Lower leg skin (tissue), 4 donors: ENCODE measurements at regions not wholly inside any gene's neighbourhood (a gene's known extent, or its start where the extent isn't known, plus 50 kb on each side); places are given as distances from the start of the nearest gene placed in this dataset.
A peak's percentile ranks its signal among the peaks of the same experiment; 100 is the strongest.

Source experiments
- DNase-seq, 2 donors: peaks; one replicate each; pipeline ENCODE4 v3.0.0-alpha.2; 2019; ENCODE audit warnings: low spot score in 2 of 2
- H3K4me3 ChIP-seq: fragments of 200-600 bp; sonication (generic); 2 replicates; pipeline ENCODE4 v1.5.1; 2017; ENCODE audit warnings: mild to moderate bottlenecking, low read depth; ENCODE audit not compliant: poor library complexity, severe bottlenecking
- POLR2A ChIP-seq, 2 donors: fragments of 450-650 bp; IDR thresholded peaks; one replicate each; pipeline ENCODE4 v1.6.1; 2016 to 2017; ENCODE audit warnings: antibody characterized with exemption in 2 of 2, mild to moderate bottlenecking in 1 of 2, moderate library complexity in 1 of 2
- WGBS, 2 donors: methylation state at CpG; one replicate each; pipeline ENCODE4 v1.1.5; 2018; 5-methylcytosine and 5-hydroxymethylcytosine counted together
- intact Hi-C: fragments of 100-400 bp; cut with DNase I; formaldehyde crosslinking; loops from one replicate; pipeline ENCODE4 v1.15.0; 2023; ENCODE audit warnings: low total_unique reads
- TF ChIP-seq, protein P1 (sequence below), 3 donors: fragments of 450-650 bp; IDR thresholded peaks; one replicate each; pipeline ENCODE4 v1.5.1; 2016; ENCODE audit warnings: antibody characterized with exemption in 3 of 3, mild to moderate bottlenecking in 3 of 3, moderate library complexity in 2 of 3

DNA sequence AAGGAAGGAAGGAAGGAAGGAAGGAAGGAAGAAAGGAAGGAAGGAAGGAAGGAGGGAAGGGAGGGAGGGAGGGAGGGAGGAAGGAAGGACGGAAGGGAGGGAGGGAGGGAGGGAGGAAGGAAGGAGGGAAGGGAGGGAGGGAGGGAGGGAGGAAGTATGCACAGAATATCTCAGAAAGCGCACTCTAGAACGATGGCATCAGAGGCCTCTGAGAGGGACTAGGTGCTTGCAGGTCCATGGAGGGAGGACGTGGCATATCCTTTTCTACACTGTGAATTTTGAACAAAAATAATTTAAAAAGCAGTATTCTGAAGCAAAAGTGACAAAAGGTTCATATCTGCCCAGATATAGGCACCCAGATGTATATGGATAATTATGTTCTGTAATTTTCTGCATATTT lies 65.5 kb downstream of the SYF2 start:
- WGBS, 2 donors, result 80 to 81% methylated on average over 3 of the region's 4 CpGs
- no peak overlapping the region for H3K4me3 ChIP-seq
- DNase-seq, result no peak
- intact Hi-C loops, result no loop called here
- TF ChIP-seq, protein P1, sequence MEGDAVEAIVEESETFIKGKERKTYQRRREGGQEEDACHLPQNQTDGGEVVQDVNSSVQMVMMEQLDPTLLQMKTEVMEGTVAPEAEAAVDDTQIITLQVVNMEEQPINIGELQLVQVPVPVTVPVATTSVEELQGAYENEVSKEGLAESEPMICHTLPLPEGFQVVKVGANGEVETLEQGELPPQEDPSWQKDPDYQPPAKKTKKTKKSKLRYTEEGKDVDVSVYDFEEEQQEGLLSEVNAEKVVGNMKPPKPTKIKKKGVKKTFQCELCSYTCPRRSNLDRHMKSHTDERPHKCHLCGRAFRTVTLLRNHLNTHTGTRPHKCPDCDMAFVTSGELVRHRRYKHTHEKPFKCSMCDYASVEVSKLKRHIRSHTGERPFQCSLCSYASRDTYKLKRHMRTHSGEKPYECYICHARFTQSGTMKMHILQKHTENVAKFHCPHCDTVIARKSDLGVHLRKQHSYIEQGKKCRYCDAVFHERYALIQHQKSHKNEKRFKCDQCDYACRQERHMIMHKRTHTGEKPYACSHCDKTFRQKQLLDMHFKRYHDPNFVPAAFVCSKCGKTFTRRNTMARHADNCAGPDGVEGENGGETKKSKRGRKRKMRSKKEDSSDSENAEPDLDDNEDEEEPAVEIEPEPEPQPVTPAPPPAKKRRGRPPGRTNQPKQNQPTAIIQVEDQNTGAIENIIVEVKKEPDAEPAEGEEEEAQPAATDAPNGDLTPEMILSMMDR (IDR thresholded peaks at IDR 0.05), result no peak
- TF ChIP-seq POLR2A (IDR thresholded peaks at IDR 0.05), result no peak

DNA sequence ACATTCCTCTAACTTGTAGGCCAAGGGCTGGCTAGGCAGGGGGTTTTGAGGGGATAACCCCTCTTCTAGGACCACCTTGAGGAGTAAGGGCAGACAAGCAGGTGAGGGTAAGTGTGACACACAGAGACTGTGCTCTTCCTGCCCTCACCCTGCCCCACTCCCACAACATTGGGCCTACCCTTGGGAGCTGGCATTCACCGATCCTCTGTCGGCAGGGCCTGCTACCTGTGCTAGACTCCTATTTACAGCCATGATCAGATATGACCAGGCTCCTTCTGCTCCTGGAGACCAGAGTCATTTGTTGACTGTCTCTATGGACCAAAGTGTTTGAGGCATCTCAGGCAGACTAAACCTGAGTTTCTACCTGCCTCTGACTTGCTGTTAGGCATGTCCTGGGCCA lies 68.3 kb downstream of the SYF2 start:
- peak in 1 of 2 donors; percentile 34 for DNase-seq
- H3K4me3 ChIP-seq, result no peak overlapping the region
- no peak for TF ChIP-seq POLR2A (IDR thresholded peaks at IDR 0.05)
- TF ChIP-seq, protein P1 (IDR thresholded peaks at IDR 0.05), result no peak
- WGBS, 2 donors, result 94 to 100% methylated on average over 2 of the region's 2 CpGs
- intact Hi-C loops, result no loop called here

DNA sequence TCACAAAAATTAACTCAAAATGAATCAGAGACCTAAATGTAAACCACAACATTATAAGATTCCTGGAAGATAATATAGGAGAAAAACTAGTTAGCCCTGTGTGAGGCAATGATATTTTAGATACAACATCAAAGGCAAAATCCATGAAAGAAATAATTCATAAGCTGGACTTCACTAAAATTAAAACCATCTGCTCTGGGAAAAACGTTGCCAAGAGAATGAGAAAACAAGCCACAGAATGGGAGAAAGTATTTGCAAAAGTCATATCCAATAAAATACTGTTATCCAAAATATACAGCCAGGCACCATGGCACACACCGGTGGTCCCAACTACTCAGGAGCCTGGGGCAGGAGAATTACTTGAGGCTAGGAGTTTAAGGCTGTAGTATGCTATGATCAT lies 70.3 kb downstream of the SYF2 start:
- DNase-seq, result no peak
- 3 to 21% methylated on average over 2 of the region's 2 CpGs for WGBS, 2 donors
- no peak overlapping the region for H3K4me3 ChIP-seq
- intact Hi-C loops, result no loop called here
- TF ChIP-seq, protein P1 (IDR thresholded peaks at IDR 0.05), result no peak
- TF ChIP-seq POLR2A (IDR thresholded peaks at IDR 0.05), result no peak

DNA sequence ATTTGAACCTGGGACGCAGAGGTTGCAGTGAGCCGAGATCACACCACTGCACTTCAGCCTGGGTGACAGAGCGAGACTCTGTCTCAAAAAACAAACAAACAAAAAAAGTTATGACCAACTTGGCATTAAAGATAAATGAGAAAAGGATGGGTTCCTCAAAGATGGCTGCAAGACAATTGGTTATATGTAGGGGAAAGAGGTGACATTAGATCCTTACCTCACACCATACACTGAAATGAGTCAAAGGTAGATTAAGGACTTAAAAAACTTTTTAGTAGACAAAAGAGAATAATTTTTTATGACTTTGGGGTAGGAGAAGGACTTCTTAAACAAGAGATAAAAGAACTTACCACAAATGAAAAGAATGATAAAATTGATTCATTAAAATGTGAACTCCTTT lies 74.5 kb downstream of the SYF2 start:
- no peak for DNase-seq
- 93 to 95% methylated on average over 3 of the region's 3 CpGs for WGBS, 2 donors
- H3K4me3 ChIP-seq, result no peak overlapping the region
- intact Hi-C loops, result no loop called here
- TF ChIP-seq POLR2A (IDR thresholded peaks at IDR 0.05), result no peak
- TF ChIP-seq, protein P1 (IDR thresholded peaks at IDR 0.05), result no peak

DNA sequence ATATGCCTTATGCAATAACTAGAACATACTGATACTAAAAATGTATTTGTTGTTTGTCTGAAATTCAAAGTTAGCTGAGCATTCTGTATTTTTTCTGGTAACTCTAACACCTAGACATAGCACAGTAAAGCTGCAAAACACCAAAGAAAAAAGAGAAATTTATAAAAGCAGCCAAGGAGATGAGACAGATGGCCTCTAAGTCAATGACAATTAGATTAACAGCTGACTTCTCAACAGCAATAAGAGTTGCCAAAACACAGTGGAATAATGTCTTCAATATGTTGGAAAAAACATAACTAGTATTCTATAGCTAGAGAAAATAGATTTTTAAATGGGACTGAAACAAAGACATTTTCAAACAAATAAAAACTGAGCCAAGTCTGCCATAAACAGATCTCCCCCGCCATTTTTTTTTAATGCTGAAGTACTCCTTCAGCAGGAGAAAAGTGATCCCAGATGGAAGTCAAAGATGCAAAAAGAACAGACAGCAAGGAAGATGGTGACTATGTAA lies 81.3 kb downstream of the SYF2 start:
- intact Hi-C loops, result no loop called here
- 67 to 76% methylated on average over 1 of the region's 1 CpG for WGBS, 2 donors
- DNase-seq, result no peak
- no peak overlapping the region for H3K4me3 ChIP-seq
- TF ChIP-seq, protein P1 (IDR thresholded peaks at IDR 0.05), result no peak
- TF ChIP-seq POLR2A (IDR thresholded peaks at IDR 0.05), result no peak

DNA sequence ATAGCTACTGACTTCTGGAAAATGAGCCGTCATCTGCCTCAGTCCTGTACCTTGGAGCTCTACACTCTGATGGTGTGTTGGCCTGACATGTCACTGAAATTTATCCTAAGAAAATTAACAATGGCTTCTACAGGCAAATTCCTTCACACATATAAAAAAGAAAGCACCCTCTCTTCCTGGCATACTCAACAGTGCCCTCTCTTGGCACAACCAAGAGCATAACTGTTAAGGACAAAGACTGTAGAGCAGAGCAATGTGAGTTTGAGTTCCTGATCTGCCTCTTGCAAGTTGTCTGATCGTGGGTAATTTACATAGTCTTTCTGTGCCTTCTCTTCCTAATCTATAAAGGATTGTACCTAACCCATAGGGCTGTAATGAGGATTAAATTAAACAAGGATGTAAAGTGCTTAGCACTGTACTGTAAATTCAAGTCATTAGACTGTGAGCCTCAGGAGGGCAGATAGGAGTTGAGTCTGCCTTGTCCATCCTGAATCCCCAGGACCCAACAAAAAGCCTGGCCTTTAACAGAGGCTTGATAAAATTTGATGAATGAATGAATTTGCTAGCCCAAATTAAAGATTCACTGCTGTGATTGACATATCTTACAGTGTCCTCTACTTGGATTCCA lies 83.5 kb downstream of the SYF2 start:
- intact Hi-C loops, result no loop called here
- no peak for DNase-seq
- TF ChIP-seq, protein P1 (IDR thresholded peaks at IDR 0.05), result no peak
- TF ChIP-seq POLR2A (IDR thresholded peaks at IDR 0.05), result no peak
- 54 to 71% methylated on average over 2 of the region's 2 CpGs for WGBS, 2 donors
- no peak overlapping the region for H3K4me3 ChIP-seq
